ENCODE measurements at regions not wholly inside any gene's neighbourhood (a gene's known extent, or its start where the extent isn't known, plus 50 kb on each side); places are given as distances from the start of the nearest gene placed in this dataset.
A peak's percentile ranks its signal among the peaks of the same experiment; 100 is the strongest.

GRCh38 chr16:9580025-9580424 lies 488.6 kb downstream of the HAPSTR1 start:
- DNase-seq (ENCODE audit: low read depth, low spot score) = no peak
- in situ Hi-C loops (cut with HindIII; ENCODE audit: low pct_unique_long_range_greater_than_20kb, low sequenced_read_pairs) = no loop called here

GRCh38 chr16:9593440-9593839 lies 502.0 kb downstream of the HAPSTR1 start:
- no peak for DNase-seq (ENCODE audit: low read depth, low spot score)
- in situ Hi-C loops (cut with HindIII; ENCODE audit: low pct_unique_long_range_greater_than_20kb, low sequenced_read_pairs) = no loop called here

GRCh38 chr16:9594047-9594446 lies 502.6 kb downstream of the HAPSTR1 start:
- no peak for DNase-seq (ENCODE audit: low read depth, low spot score)
- in situ Hi-C loops (cut with HindIII; ENCODE audit: low pct_unique_long_range_greater_than_20kb, low sequenced_read_pairs) = no loop called here

GRCh38 chr16:9594946-9595345 lies 503.5 kb downstream of the HAPSTR1 start:
- no peak for DNase-seq (ENCODE audit: low read depth, low spot score)
- in situ Hi-C loops (cut with HindIII; ENCODE audit: low pct_unique_long_range_greater_than_20kb, low sequenced_read_pairs) = no loop called here

- DNase-seq (ENCODE audit: low read depth, low spot score) = no peak
- in situ Hi-C loops (cut with HindIII; ENCODE audit: low pct_unique_long_range_greater_than_20kb, low sequenced_read_pairs) = no loop called here
Measured at GRCh38 chr16:9595393-9595792, 503.9 kb downstream of the HAPSTR1 start.

- in situ Hi-C loops (cut with HindIII; ENCODE audit: low pct_unique_long_range_greater_than_20kb, low sequenced_read_pairs) = no loop called here
- no peak for DNase-seq (ENCODE audit: low read depth, low spot score)
Measured at GRCh38 chr16:9596788-9597187, 505.3 kb downstream of the HAPSTR1 start.

- in situ Hi-C loops (cut with HindIII; ENCODE audit: low pct_unique_long_range_greater_than_20kb, low sequenced_read_pairs) = no loop called here
- peak; percentile 79 for DNase-seq (ENCODE audit: low read depth, low spot score)
Measured at GRCh38 chr16:9597967-9598730, 506.7 kb downstream of the HAPSTR1 start.

GRCh38 chr16:9598731-9599083 lies 507.3 kb downstream of the HAPSTR1 start:
- DNase-seq (ENCODE audit: low read depth, low spot score) = no peak
- in situ Hi-C loops (cut with HindIII; ENCODE audit: low pct_unique_long_range_greater_than_20kb, low sequenced_read_pairs) = no loop called here

GRCh38 chr16:9599415-9600120 lies 508.1 kb downstream of the HAPSTR1 start:
- DNase-seq (ENCODE audit: low read depth, low spot score) = no peak
- in situ Hi-C loops (cut with HindIII; ENCODE audit: low pct_unique_long_range_greater_than_20kb, low sequenced_read_pairs) = no loop called here

- in situ Hi-C loops (cut with HindIII; ENCODE audit: low pct_unique_long_range_greater_than_20kb, low sequenced_read_pairs) = no loop called here
- DNase-seq (ENCODE audit: low read depth, low spot score) = no peak
Measured at GRCh38 chr16:9602189-9602588, 510.7 kb downstream of the HAPSTR1 start.

- no peak for DNase-seq (ENCODE audit: low read depth, low spot score)
- in situ Hi-C loops (cut with HindIII; ENCODE audit: low pct_unique_long_range_greater_than_20kb, low sequenced_read_pairs) = no loop called here
Measured at GRCh38 chr16:9603316-9603715, 511.9 kb downstream of the HAPSTR1 start.

- in situ Hi-C loops (cut with HindIII; ENCODE audit: low pct_unique_long_range_greater_than_20kb, low sequenced_read_pairs) = no loop called here
- no peak for DNase-seq (ENCODE audit: low read depth, low spot score)
Measured at GRCh38 chr16:9607515-9608230, 516.2 kb downstream of the HAPSTR1 start.

- in situ Hi-C loops (cut with HindIII; ENCODE audit: low pct_unique_long_range_greater_than_20kb, low sequenced_read_pairs) = no loop called here
- DNase-seq (ENCODE audit: low read depth, low spot score) = peak; percentile 7
Measured at GRCh38 chr16:9610727-9611126, 519.3 kb downstream of the HAPSTR1 start.

- DNase-seq (ENCODE audit: low read depth, low spot score) = no peak
- in situ Hi-C loops (cut with HindIII; ENCODE audit: low pct_unique_long_range_greater_than_20kb, low sequenced_read_pairs) = no loop called here
Measured at GRCh38 chr16:9612267-9612666, 520.8 kb downstream of the HAPSTR1 start.

GRCh38 chr16:9614389-9614788 lies 522.9 kb downstream of the HAPSTR1 start:
- DNase-seq (ENCODE audit: low read depth, low spot score) = no peak
- in situ Hi-C loops (cut with HindIII; ENCODE audit: low pct_unique_long_range_greater_than_20kb, low sequenced_read_pairs) = no loop called here

GRCh38 chr16:9622268-9622667 lies 530.8 kb downstream of the HAPSTR1 start:
- DNase-seq (ENCODE audit: low read depth, low spot score) = no peak
- in situ Hi-C loops (cut with HindIII; ENCODE audit: low pct_unique_long_range_greater_than_20kb, low sequenced_read_pairs) = no loop called here

GRCh38 chr16:9625122-9625521 lies 533.7 kb downstream of the HAPSTR1 start:
- in situ Hi-C loops (cut with HindIII; ENCODE audit: low pct_unique_long_range_greater_than_20kb, low sequenced_read_pairs) = no loop called here
- no peak for DNase-seq (ENCODE audit: low read depth, low spot score)

GRCh38 chr16:9627427-9627826 lies 536.0 kb downstream of the HAPSTR1 start:
- in situ Hi-C loops (cut with HindIII; ENCODE audit: low pct_unique_long_range_greater_than_20kb, low sequenced_read_pairs) = no loop called here
- DNase-seq (ENCODE audit: low read depth, low spot score) = no peak

GRCh38 chr16:9630119-9630518 lies 538.7 kb downstream of the HAPSTR1 start:
- in situ Hi-C loops (cut with HindIII; ENCODE audit: low pct_unique_long_range_greater_than_20kb, low sequenced_read_pairs) = no loop called here
- DNase-seq (ENCODE audit: low read depth, low spot score) = no peak

All from SK-MEL-5 (cell line).